ENCODE measurements at regions not wholly inside any gene's neighbourhood (a gene's known extent, or its start where the extent isn't known, plus 50 kb on each side); places are given as distances from the start of the nearest gene placed in this dataset.

DNA sequence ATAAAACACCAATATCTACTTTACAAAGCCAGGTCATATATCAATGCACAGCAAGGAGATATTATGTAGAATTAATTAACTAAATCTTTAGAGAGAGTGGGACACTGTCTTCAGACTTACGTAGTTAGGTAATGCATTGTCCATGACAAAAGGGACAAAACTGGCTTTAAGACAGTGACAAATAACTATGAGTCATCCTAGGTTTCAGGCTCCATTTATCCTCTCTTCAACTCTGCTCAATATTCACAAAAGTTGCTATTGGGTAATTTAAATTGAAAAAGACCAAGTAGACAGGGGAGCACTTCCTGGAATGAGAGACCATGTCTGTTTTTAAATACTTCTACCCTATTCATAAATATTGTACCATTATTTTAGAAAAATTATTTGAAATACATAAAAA, 464.5 kb downstream of the ARL4A start (continued):
- TF ChIP-seq, protein P1, sequence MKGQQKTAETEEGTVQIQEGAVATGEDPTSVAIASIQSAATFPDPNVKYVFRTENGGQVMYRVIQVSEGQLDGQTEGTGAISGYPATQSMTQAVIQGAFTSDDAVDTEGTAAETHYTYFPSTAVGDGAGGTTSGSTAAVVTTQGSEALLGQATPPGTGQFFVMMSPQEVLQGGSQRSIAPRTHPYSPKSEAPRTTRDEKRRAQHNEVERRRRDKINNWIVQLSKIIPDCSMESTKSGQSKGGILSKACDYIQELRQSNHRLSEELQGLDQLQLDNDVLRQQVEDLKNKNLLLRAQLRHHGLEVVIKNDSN (IDR thresholded peaks at IDR 0.05; ENCODE audit: borderline replicate concordance, extremely low read length, insufficient read depth, low read depth, low read length), result no peak

DNA sequence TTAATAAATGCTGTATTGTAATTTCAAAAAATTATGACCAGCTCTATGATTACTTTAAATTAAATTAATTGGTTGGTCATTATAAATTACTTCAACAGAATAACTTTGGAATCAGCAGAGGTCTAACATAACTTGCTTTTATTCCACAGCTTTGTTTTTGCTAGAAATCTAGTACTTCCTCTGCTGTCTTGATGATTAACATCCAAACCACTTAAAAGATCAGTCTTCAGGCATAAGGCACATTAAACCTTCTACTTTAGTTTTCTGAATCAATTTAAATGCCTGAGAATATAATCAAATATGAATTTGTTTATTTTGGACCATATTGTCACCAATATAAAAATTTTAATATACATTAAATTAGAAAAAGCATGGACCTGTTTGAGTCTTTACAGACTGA, 465.3 kb downstream of the ARL4A start:
- DNase-seq (ENCODE audit: low read depth, low spot score) (no peak), ATAC-seq (no peak), FAIRE-seq (no peak)
- Histone ChIP-seq H3K4me2 (ENCODE audit: control insufficient read depth, insufficient read depth) (no peak overlapping the region), H4K20me1 (ENCODE audit: control insufficient read depth, insufficient read depth) (no peaks in the 10 kb centered on the region), H3K9me3 (replicated peaks; ENCODE audit: control insufficient read depth, insufficient read depth, low read length) (no peaks in the 10 kb centered on the region), H3K27ac (ENCODE audit: control insufficient read depth, insufficient read depth) (no peak overlapping the region), H3K4me3 (no peak overlapping the region), H3K36me3 (ENCODE audit: control insufficient read depth in 2 of 2, insufficient read depth in 2 of 2, low read length in 1 of 2) (no peaks in the 10 kb centered on the region), H3K79me2 (ENCODE audit: control insufficient read depth, insufficient read depth, low read length) (no peaks in the 10 kb centered on the region), H3K9ac (ENCODE audit: control insufficient read depth, insufficient read depth, low read length) (no peak overlapping the region), H3K27me3 (replicated peaks in 1 of 2; ENCODE audit: control insufficient read depth in 2 of 2, insufficient read depth in 2 of 2, low read length in 1 of 2) (no peaks in the 10 kb centered on the region), H3K4me1 (ENCODE audit: control insufficient read depth, insufficient read depth, low read length) (no peaks in the 10 kb centered on the region), H2AFZ (ENCODE audit: control insufficient read depth, low read depth, low read length) (no peak overlapping the region)
- TF ChIP-seq EZH2 (IDR thresholded peaks at IDR 0.05; ENCODE audit: borderline replicate concordance, control insufficient read depth, low read depth, low read length) (no peak), EGR1 (IDR thresholded peaks at IDR 0.05; ENCODE audit: borderline replicate concordance in 1 of 2, low read depth in 2 of 2, low read length in 2 of 2) (no peak), SIX5 (IDR thresholded peaks at IDR 0.05; ENCODE audit: low read depth, low read length, severe bottlenecking) (no peak), ZZZ3 (IDR thresholded peaks at IDR 0.05; ENCODE audit: control insufficient read depth, insufficient read length, low read depth) (no peak), PAX5 (IDR thresholded peaks at IDR 0.05; ENCODE audit: borderline replicate concordance, low read depth, low read length) (no peak), NRF1 (conservative IDR thresholded peaks at IDR 0.05; ENCODE audit: low read depth, low read length) (no peak), NFYB (IDR thresholded peaks at IDR 0.05; ENCODE audit: insufficient read depth, low read depth, low read length) (no peak), YBX1 (IDR thresholded peaks at IDR 0.05) (no peak), SIN3A (IDR thresholded peaks at IDR 0.05; ENCODE audit: low read depth, low read length) (no peak), MTA2 (IDR thresholded peaks at IDR 0.05; ENCODE audit: low read depth) (no peak), ATF7 (IDR thresholded peaks at IDR 0.05; ENCODE audit: low read depth) (no peak), NR2C2 (IDR thresholded peaks at IDR 0.05; ENCODE audit: borderline replicate concordance, control insufficient read depth, insufficient read length, low read depth) (no peak)
- TF ChIP-seq, protein P2, sequence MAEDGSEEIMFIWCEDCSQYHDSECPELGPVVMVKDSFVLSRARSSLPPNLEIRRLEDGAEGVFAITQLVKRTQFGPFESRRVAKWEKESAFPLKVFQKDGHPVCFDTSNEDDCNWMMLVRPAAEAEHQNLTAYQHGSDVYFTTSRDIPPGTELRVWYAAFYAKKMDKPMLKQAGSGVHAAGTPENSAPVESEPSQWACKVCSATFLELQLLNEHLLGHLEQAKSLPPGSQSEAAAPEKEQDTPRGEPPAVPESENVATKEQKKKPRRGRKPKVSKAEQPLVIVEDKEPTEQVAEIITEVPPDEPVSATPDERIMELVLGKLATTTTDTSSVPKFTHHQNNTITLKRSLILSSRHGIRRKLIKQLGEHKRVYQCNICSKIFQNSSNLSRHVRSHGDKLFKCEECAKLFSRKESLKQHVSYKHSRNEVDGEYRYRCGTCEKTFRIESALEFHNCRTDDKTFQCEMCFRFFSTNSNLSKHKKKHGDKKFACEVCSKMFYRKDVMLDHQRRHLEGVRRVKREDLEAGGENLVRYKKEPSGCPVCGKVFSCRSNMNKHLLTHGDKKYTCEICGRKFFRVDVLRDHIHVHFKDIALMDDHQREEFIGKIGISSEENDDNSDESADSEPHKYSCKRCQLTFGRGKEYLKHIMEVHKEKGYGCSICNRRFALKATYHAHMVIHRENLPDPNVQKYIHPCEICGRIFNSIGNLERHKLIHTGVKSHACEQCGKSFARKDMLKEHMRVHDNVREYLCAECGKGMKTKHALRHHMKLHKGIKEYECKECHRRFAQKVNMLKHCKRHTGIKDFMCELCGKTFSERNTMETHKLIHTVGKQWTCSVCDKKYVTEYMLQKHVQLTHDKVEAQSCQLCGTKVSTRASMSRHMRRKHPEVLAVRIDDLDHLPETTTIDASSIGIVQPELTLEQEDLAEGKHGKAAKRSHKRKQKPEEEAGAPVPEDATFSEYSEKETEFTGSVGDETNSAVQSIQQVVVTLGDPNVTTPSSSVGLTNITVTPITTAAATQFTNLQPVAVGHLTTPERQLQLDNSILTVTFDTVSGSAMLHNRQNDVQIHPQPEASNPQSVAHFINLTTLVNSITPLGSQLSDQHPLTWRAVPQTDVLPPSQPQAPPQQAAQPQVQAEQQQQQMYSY (CRISPR knock-in tag; IDR thresholded peaks at IDR 0.05), result no peak
- ChIA-PET CTCF (no interaction called here), RAD21 (ENCODE audit: unreplicated experiment) (no interaction called here), SMC1A (ENCODE audit: uncharacterized antibody, unreplicated experiment) (no interaction called here), POLR2A (no interaction called here)
- in situ Hi-C loops (cut with MboI), result no loop called here
- no TSS peak for BruUV-seq (replicated peaks)
- intact Hi-C loops (cut with micrococcal nuclease; ENCODE audit: unreplicated experiment), result no loop called here

Data from GM12878 (cell line).